GM19043 (cell line): ENCODE measurements at regions not wholly inside any gene's neighbourhood (a gene's known extent, or its start where the extent isn't known, plus 50 kb on each side); places are given as distances from the start of the nearest gene placed in this dataset.

ENCODE experiments used
- ATAC-seq: cut with Tn5 transposase; IDR thresholded peaks from one replicate; pipeline ENCODE4 v1.9.1; 2021; ENCODE audit warnings: low read depth; ENCODE audit not compliant: unreplicated experiment

- ATAC-seq = no peak
Observed at GRCh38 chr3:162491952-162492351, 995.3 kb downstream of the OTOL1 start.

DNA sequence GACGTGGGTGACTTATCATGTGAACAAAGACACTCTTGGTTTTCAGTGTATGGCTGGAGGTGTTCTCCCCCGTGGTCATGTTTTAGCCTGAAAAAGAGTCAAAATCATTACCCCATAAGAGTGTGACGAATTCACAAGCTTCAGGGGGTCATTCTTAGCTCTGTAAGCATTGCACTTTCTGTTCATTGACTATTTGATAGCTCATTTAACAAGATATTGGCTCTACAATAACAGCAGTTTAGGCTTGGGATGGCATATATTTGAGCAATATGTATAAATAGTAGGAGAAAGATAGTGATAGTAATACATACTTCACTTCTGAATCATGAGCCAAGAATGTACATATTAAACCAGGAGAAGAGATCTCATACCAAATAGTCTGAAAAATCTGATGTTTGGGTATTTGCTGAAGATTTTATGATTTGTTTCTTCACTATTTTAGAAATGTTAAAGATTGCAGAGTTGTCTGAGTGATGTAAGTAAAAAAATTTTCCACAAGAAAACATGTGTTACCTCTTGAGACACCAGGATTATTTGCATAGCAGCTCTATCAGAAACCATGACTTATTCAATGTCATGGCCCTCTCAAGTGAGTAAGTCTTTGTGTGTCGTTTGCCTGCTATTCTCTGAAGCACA is 996.0 kb downstream of the OTOL1 start:
- no peak for ATAC-seq

DNA sequence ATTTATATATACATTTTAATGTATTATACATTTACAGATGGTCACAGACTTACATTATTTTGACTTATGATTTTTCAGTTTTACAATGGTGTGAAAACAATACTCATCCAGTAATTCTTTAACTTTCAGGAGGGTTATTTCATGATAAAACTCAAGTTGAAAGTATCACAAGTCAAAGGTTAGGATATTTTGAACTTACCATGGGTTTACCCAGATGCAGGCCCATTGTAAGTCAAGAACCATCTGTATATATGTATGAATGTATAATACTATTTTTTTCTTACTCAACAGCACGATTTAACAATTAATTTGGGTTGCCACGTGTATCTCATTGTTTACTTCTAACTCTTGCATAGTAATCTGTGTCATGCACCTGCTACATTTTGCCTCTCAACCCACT is 1002.0 kb downstream of the OTOL1 start:
- ATAC-seq = no peak

GRCh38 chr3:162507397-162507796 is 1010.8 kb downstream of the OTOL1 start:
- ATAC-seq = no peak

- no peak for ATAC-seq
Observed at GRCh38 chr3:162512488-162512887, 1015.9 kb downstream of the OTOL1 start.

- no peak for ATAC-seq
Observed at GRCh38 chr3:162517110-162517509, 1020.5 kb downstream of the OTOL1 start.

DNA sequence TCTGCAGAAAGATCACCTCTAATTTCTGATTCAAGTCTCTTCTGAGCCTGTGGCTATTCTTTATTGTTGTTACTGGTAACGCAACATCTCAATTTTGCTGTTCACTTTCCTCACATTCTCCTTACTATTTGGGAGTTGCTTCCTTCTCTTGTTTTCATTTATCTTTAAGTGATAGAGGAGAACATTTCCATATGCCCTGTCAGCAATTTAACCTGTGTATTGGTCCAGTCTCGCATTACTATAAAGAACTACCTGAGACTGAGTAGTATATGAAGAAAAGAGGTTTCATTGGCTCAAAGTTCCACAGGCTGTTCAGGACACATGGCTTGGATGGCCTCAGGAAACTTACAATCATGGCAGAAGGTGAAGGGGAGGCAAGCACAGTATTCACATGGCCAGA is 1025.1 kb downstream of the OTOL1 start:
- no peak for ATAC-seq

GRCh38 chr3:162525066-162525742 is 1028.6 kb downstream of the OTOL1 start:
- no peak for ATAC-seq

DNA sequence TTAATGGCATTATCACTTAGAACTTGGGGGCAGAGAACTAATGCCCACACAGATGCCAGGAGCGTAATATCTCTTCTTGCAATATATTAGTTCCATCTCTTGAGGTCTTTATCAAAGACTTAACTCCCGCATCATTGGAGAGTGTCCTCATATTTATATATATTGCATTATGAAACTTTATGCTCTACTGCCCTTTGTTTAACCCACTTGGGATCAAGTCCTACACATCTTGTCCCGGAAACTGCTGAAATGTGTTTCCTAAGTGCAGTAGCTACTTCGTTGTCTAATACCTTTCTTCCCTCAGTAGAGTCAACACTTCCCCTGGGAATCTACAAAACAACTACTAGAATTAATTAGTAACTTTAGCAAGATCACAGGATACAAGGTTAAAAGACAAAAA is 1029.2 kb downstream of the OTOL1 start:
- no peak for ATAC-seq

DNA sequence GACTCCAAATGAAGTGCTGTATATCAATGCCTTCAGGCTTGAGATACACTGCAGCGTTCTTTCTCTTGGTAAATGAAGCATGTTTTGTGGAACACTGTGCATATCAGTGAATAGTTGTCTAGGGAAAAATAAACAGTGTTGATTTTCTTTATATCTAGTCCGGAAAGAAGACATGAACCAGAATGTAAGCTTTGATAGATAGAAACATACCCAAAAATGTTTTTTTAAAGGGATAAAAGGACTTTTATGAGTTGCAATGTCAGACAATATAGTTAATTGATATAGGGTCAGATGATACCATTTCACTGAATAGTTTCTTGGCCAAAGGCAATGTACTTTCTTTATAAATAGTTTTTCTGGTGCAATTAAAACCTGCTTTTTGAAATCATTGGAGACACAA is 1037.8 kb downstream of the OTOL1 start:
- no peak for ATAC-seq

GRCh38 chr3:162538491-162538890 is 1041.9 kb downstream of the OTOL1 start:
- ATAC-seq = no peak

DNA sequence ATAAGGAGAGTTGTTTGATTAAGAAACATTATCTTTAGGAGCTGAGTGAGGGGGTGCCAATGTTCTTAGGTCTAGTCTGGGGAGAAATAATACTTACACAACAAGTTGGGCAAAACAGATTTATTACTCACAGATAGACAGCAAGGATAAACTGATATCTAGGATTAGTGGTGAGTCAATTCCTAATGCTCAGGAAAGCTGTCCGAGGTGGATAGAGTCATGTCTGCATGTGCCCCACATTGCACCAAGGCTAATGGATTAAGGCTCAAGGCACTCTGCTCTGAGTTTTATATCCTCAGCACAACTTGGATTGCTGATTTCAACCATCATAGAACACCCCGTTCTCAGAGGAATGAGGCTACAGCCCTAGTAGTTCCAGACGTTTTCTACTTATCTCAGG is 1042.3 kb downstream of the OTOL1 start:
- no peak for ATAC-seq

DNA sequence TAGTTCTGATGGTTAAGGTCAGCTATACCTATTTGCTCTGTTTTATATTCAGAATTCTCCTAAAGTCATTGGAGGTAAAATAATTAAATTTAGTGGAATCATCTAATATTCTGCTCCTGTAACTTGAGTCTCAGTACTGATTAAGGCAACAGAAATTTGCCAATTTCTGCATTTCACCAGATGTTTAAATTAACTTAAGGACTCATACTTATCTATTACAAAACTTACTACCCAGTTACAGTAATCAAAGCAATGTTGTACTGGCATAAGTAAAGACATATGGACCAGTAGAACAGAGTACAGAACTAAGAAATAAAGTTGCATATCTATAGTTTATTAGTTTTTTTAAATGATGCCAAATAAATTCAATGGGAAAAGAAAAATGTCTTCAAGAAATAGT is 1043.8 kb downstream of the OTOL1 start:
- no peak for ATAC-seq

DNA sequence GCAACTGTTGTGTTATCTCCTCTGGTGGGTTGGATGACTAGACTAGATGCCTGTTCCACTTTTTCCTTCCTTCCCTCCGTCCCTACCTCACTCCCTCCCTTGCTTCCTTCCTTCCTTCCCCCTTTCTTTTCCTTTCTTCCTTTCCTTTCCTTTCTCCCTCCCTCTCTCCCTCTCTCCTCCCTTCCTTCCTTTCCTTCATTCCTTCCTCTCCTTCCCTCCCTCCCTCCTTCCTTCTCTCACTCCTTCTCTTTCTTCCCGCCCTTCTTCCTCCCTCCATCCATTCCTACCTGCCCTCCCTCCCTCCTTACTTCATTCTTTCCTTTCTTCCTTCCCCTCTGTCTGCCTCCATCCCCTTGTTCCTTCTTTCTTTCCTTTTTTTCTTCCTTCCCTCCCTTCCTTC is 1045.3 kb downstream of the OTOL1 start:
- ATAC-seq = no peak

DNA sequence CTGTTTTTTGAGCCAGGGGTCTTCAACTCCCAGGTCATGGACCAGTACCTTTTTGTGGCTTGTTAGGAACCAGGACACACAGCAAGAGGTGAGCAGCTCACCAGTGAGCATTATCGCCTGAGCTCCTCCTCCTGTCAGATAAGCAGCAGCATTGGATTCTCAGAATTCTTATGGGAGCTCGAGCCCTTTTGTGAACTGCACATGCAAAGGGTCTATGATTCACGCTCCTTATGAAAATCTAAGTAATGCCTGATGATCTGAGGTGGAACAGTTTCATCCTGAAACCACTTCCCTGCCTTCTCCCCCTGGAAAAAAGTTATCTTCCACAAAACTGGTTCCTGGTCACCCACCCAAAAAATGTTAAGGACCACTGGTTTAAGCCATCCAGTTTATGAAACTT is 1047.6 kb downstream of the OTOL1 start:
- ATAC-seq = no peak

DNA sequence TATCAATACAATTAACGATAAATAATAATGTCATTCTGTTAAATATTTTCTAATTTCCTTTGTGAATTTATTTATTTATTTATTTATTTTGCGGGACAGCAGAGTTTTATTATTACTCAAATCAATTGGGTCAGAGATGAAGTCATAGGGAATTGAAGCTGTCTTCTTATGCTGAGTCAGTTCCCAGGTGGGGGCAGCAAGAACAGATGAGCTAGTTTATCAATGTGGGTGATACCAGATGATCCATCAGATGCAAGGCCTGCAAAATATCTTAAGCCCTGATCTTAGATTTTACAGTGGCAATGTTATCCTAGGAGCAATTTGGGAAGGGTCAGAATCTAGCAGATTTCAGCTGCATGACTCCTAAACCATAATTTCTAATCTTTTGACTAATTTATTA is 1050.3 kb downstream of the OTOL1 start:
- no peak for ATAC-seq

- no peak for ATAC-seq
Observed at GRCh38 chr3:162547321-162547720, 1050.7 kb downstream of the OTOL1 start.

GRCh38 chr3:162555761-162556160 is 1059.2 kb downstream of the OTOL1 start:
- no peak for ATAC-seq

DNA sequence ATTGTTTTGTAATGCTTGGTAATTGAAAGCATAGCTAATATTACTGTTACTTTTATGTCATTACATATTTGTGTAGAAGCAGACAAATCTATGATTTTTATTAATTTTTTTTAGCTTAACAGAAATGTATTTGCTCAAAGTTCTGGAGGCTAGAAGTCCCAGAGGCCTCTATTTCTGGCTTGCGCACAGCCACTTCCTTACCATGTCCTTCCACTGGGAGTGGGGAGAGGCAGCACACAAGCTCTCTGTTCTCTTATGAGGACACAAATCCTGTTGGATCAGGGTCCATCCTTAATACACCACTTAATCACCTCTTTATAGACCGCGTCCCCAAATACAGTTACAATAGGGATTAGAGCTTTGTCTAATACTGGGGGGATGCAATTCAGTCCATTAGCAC is 1061.4 kb downstream of the OTOL1 start:
- no peak for ATAC-seq

DNA sequence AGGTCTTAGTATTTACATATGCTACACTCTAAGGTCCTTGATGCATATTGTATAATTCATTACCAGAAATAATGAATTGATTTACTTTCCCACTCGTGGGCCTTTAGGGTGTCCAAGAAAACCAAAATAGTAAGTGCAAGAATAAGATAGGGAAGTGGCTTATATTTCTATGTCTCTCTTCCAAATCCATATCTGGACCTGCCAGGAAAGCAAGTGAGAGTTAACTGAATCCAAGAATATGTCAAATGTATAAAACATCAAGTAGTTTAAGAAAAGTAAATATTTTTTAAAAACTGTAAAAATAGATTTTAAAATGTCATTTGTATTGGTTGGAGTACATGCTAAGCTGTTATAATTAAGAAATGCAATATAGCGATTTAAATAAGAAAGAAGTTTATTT is 1072.1 kb downstream of the OTOL1 start:
- ATAC-seq = no peak

- ATAC-seq = no peak
Observed at GRCh38 chr3:162569314-162569713, 1072.7 kb downstream of the OTOL1 start.

DNA sequence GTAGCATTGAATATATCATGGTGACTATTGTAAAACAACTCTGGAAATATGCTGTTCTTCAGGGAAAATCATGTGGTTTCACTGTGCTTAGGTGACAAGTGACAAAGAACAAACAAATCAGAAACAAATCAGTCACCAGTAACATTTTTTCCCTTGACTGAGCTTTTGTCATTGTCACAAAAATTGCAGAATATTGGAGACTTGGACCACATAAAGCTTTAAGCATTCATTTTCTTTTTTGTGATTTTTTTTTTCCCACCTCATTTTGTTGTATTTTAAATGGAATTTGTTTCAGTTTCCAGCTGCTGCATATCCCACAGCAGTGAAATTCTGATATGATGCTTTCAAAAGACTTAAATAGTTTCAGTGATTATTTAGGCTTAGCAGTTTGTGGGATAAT is 1088.4 kb downstream of the OTOL1 start:
- ATAC-seq = no peak

- ATAC-seq = no peak
Observed at GRCh38 chr3:162586591-162586990, 1090.0 kb downstream of the OTOL1 start.
